ENCODE measurements at regions not wholly inside any gene's neighbourhood (a gene's known extent, or its start where the extent isn't known, plus 50 kb on each side); places are given as distances from the start of the nearest gene placed in this dataset.
A peak's percentile ranks its signal among the peaks of the same experiment; 100 is the strongest.

- POLR2A ChIA-PET = no interaction called here
- Histone ChIP-seq H3K27ac (ENCODE audit: low read depth, low read length) (peak overlapping the region; percentile 58), H3K4me3 (ENCODE audit: low read depth, low read length) (no peak overlapping the region), H3K27me3 (ENCODE audit: control insufficient read depth, insufficient read depth, low read length) (no peaks in the 10 kb centered on the region), H3K9me3 (ENCODE audit: control insufficient read depth, insufficient read depth, low read length) (no peaks in the 10 kb centered on the region)
- CTCF ChIA-PET = interaction anchor here (0.5 kb wide), 1 partner anchor 107 kb away, joined by 3 read pairs; no protein-coding TSS in a partner anchor
- TF ChIP-seq, protein P1, sequence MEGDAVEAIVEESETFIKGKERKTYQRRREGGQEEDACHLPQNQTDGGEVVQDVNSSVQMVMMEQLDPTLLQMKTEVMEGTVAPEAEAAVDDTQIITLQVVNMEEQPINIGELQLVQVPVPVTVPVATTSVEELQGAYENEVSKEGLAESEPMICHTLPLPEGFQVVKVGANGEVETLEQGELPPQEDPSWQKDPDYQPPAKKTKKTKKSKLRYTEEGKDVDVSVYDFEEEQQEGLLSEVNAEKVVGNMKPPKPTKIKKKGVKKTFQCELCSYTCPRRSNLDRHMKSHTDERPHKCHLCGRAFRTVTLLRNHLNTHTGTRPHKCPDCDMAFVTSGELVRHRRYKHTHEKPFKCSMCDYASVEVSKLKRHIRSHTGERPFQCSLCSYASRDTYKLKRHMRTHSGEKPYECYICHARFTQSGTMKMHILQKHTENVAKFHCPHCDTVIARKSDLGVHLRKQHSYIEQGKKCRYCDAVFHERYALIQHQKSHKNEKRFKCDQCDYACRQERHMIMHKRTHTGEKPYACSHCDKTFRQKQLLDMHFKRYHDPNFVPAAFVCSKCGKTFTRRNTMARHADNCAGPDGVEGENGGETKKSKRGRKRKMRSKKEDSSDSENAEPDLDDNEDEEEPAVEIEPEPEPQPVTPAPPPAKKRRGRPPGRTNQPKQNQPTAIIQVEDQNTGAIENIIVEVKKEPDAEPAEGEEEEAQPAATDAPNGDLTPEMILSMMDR (IDR thresholded peaks at IDR 0.05; ENCODE audit: low read depth, low read length) = no peak
- DNase-seq (ENCODE audit: low read depth, low spot score) = peak; percentile 65
These were observed 547.4 kb downstream of the LTN1 start for GRCh38 chr21:28445141-28445830.

GRCh38 chr21:28444557-28444956, 548.1 kb downstream of the LTN1 start:
- H3K4me3 ChIP-seq (ENCODE audit: low read depth, low read length) = no peak overlapping the region
- POLR2A ChIA-PET = no interaction called here
- no peak for DNase-seq (ENCODE audit: low read depth, low spot score)

DNA sequence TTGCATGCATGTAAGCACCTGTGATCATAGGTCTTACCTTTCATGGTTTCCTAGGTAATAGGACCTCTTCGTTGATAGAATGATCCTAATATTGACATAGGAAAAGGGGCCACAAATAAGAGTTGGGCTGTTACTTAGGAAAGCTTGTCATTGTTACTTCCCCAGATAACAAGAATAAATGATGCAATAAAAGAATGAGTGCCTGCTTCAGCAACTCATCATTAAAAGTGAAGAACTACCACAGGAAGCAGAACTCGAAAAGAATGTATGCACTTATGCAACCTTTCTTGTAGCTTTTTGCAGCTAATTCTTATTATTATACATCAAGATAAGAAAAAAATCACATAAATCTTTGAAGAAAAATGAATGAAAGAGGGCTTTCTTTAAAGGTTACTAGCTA, 548.6 kb downstream of the LTN1 start:
- POLR2A ChIA-PET = no interaction called here
- no peak overlapping the region for H3K4me3 ChIP-seq (ENCODE audit: low read depth, low read length)
- no peaks in the 10 kb centered on the region for H3K9me3 ChIP-seq (ENCODE audit: control insufficient read depth, insufficient read depth, low read length)
- no peak overlapping the region for H3K27ac ChIP-seq (ENCODE audit: low read depth, low read length)
- CTCF ChIA-PET = no interaction called here
- TF ChIP-seq, protein P1 (IDR thresholded peaks at IDR 0.05; ENCODE audit: low read depth, low read length) = no peak
- DNase-seq (ENCODE audit: low read depth, low spot score) = no peak
- H3K27me3 ChIP-seq (ENCODE audit: control insufficient read depth, insufficient read depth, low read length) = no peaks in the 10 kb centered on the region

More at GRCh38 chr21:28444557-28444956, 548.1 kb downstream of the LTN1 start:
- peak overlapping the region; percentile 65 for H3K27ac ChIP-seq (ENCODE audit: low read depth, low read length)
- TF ChIP-seq, protein P1 (IDR thresholded peaks at IDR 0.05; ENCODE audit: low read depth, low read length) = no peak
- H3K9me3 ChIP-seq (ENCODE audit: control insufficient read depth, insufficient read depth, low read length) = no peaks in the 10 kb centered on the region
- H3K27me3 ChIP-seq (ENCODE audit: control insufficient read depth, insufficient read depth, low read length) = no peaks in the 10 kb centered on the region
- CTCF ChIA-PET = no interaction called here

- H3K27me3 ChIP-seq (ENCODE audit: control insufficient read depth, insufficient read depth, low read length) = no peaks in the 10 kb centered on the region
- TF ChIP-seq, protein P1 (IDR thresholded peaks at IDR 0.05; ENCODE audit: low read depth, low read length) = no peak
- H3K9me3 ChIP-seq (ENCODE audit: control insufficient read depth, insufficient read depth, low read length) = no peaks in the 10 kb centered on the region
- H3K27ac ChIP-seq (ENCODE audit: low read depth, low read length) = no peak overlapping the region
- H3K4me3 ChIP-seq (ENCODE audit: low read depth, low read length) = no peak overlapping the region
- POLR2A ChIA-PET = no interaction called here
- no peak for DNase-seq (ENCODE audit: low read depth, low spot score)
- CTCF ChIA-PET = interaction anchor here (0.6 kb wide), 1 partner anchor 519 kb away, joined by 7 read pairs; no protein-coding TSS in a partner anchor
These were observed 550.1 kb downstream of the LTN1 start for GRCh38 chr21:28442624-28443023.

GRCh38 chr21:28442085-28442484, 550.6 kb downstream of the LTN1 start:
- CTCF ChIA-PET = interaction anchor here (0.6 kb wide), 1 partner anchor 520 kb away, joined by 7 read pairs; no protein-coding TSS in a partner anchor
- Histone ChIP-seq H3K27ac (ENCODE audit: low read depth, low read length) (no peak overlapping the region), H3K4me3 (ENCODE audit: low read depth, low read length) (no peak overlapping the region), H3K9me3 (ENCODE audit: control insufficient read depth, insufficient read depth, low read length) (no peaks in the 10 kb centered on the region), H3K27me3 (ENCODE audit: control insufficient read depth, insufficient read depth, low read length) (no peaks in the 10 kb centered on the region)
- TF ChIP-seq, protein P1 (IDR thresholded peaks at IDR 0.05; ENCODE audit: low read depth, low read length) = no peak
- POLR2A ChIA-PET = no interaction called here
- DNase-seq (ENCODE audit: low read depth, low spot score) = no peak
